PC-3 (cell line): ENCODE measurements at regions not wholly inside any gene's neighbourhood (a gene's known extent, or its start where the extent isn't known, plus 50 kb on each side); places are given as distances from the start of the nearest gene placed in this dataset.

ENCODE experiments used
- EZH2 ChIP-seq: fragments of 300-600 bp; sonication (generic); IDR thresholded peaks from one replicate; pipeline ENCODE4 v1.6.1; 2017; ENCODE audit warnings: antibody characterized with exemption, mild to moderate bottlenecking, low read length; ENCODE audit not compliant: unreplicated experiment
- EZH2phosphoT487 ChIP-seq: fragments of 300-600 bp; sonication (generic); IDR thresholded peaks from 2 replicates; pipeline ENCODE4 v1.6.1; 2018; ENCODE audit warnings: mild to moderate bottlenecking, antibody characterized with exemption, low read length, borderline replicate concordance
- TF ChIP-seq, protein P1 (sequence below): fragments of 300-600 bp; sonication (generic); conservative IDR thresholded peaks from 2 replicates; pipeline ENCODE4 v1.5.1; 2017; ENCODE audit warnings: antibody characterized with exemption, low read depth, mild to moderate bottlenecking, low read length

DNA sequence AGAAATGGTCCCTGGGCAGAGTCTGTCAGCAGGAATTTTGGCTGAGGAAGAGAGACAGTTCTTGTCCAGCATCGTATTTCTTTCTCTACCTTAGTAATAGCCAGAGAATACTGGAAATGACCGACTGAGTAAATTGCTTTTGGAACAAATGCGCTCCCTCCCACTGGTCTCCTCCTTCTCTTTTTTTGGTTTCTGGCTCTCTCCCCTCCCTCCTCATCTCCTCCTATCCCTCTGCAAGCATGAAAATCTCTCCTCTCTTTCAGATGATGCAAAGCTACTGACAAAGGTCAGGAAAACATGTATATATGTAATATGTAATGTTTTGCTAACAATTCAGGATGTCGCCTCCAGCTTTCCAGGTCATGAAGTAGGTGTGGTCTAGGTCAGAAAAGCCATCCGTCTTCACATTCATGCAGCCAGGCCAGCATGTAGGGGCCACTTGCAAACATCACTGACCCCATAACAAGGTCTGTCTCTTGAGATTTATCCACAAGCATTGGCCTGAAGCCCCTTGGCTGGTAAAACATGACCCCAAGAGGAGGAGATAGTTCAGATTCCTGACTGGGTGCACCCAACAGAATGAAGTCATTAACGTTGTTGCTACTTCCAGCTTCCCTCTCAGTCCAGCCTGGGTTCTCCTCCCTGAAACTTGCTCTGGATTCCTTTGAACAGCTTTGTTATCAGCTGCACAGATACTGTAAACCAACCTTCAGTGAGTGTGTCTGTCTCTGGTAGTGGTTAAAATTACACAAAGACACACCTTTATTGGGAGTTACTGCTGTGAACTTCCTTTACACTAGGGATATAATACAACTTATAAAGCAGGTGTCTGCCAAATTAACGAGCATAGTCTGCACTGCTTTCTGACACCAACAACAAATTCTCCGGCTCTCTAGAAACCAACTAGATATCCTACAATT lies 864.4 kb upstream of the KLHL29 start:
- TF ChIP-seq, protein P1, sequence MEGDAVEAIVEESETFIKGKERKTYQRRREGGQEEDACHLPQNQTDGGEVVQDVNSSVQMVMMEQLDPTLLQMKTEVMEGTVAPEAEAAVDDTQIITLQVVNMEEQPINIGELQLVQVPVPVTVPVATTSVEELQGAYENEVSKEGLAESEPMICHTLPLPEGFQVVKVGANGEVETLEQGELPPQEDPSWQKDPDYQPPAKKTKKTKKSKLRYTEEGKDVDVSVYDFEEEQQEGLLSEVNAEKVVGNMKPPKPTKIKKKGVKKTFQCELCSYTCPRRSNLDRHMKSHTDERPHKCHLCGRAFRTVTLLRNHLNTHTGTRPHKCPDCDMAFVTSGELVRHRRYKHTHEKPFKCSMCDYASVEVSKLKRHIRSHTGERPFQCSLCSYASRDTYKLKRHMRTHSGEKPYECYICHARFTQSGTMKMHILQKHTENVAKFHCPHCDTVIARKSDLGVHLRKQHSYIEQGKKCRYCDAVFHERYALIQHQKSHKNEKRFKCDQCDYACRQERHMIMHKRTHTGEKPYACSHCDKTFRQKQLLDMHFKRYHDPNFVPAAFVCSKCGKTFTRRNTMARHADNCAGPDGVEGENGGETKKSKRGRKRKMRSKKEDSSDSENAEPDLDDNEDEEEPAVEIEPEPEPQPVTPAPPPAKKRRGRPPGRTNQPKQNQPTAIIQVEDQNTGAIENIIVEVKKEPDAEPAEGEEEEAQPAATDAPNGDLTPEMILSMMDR: no peak
- TF ChIP-seq EZH2 (no peak), EZH2phosphoT487 (no peak)
